WTC11 (cell line): ENCODE measurements at regions not wholly inside any gene's neighbourhood (a gene's known extent, or its start where the extent isn't known, plus 50 kb on each side); places are given as distances from the start of the nearest gene placed in this dataset.
A peak's percentile ranks its signal among the peaks of the same experiment; 100 is the strongest.

Source experiments
- ATAC-seq: fragments of 200-7000 bp; cut with Tn5 transposase; 2 replicates; pipeline ENCODE4 v1.10.0; 2021; ENCODE audit warnings: mild to moderate bottlenecking, moderate library complexity
- CTCF ChIA-PET: fragments of 300-600 bp; sonication (Branson Sonifier 250); formaldehyde crosslinking; loops from one replicate; lab custom pipeline; 2021; ENCODE audit warnings: antibody characterized with exemption; lab: Charles Lee
- POLR2A ChIA-PET: fragments of 350-600 bp; sonication (Branson Sonifier 250); formaldehyde crosslinking; loops from one replicate; lab custom pipeline; 2021; ENCODE audit warnings: antibody characterized with exemption; lab: Charles Lee
- DNase-seq: peaks from one replicate; pipeline ENCODE4 v3.0.0; 2021; ENCODE audit warnings: low spot score
- H3K27ac Mint-ChIP-seq: 2 replicates; pipeline ENCODE4 v1.8.0; 2021; ENCODE audit warnings: mixed read lengths
- H3K27me3 Mint-ChIP-seq: 2 replicates; pipeline ENCODE4 v1.8.0; 2021; ENCODE audit warnings: low read depth, mild to moderate bottlenecking, moderate library complexity, mixed read lengths
- H3K36me3 Mint-ChIP-seq: 2 replicates; pipeline ENCODE4 v1.8.0; 2021; ENCODE audit warnings: mixed read lengths
- H3K4me1 Mint-ChIP-seq: 2 replicates; pipeline ENCODE4 v1.8.0; 2022; ENCODE audit warnings: mixed read lengths
- H3K4me3 Mint-ChIP-seq: 2 replicates; pipeline ENCODE4 v1.8.0; 2021; ENCODE audit warnings: mild to moderate bottlenecking, moderate library complexity, mixed read lengths
- H3K9me3 Mint-ChIP-seq: 2 replicates; pipeline ENCODE4 v1.8.0; 2021; ENCODE audit warnings: mixed read lengths
- AFF4 ChIP-seq: sonication (generic); formaldehyde crosslinking; IDR thresholded peaks from 2 replicates; pipeline ENCODE4 v1.8.1; 2023; ENCODE audit warnings: mild to moderate bottlenecking, missing genetic modification reagents, borderline replicate concordance
- ATF1 ChIP-seq: sonication (generic); formaldehyde crosslinking; IDR thresholded peaks from 2 replicates; pipeline ENCODE4 v1.8.1; 2023; ENCODE audit warnings: mild to moderate bottlenecking, moderate library complexity, missing genetic modification reagents
- ATF6 ChIP-seq: sonication (generic); formaldehyde crosslinking; IDR thresholded peaks from 2 replicates; pipeline ENCODE4 v1.8.1; 2023; ENCODE audit warnings: mild to moderate bottlenecking, missing genetic modification reagents
- E2F5 ChIP-seq: sonication (generic); formaldehyde crosslinking; IDR thresholded peaks from 2 replicates; pipeline ENCODE4 v1.8.1; 2022; ENCODE audit warnings: mild to moderate bottlenecking, moderate library complexity, missing genetic modification reagents
- FOXP4 ChIP-seq: sonication (generic); formaldehyde crosslinking; IDR thresholded peaks from 2 replicates; pipeline ENCODE4 v1.8.0; 2022; ENCODE audit warnings: mild to moderate bottlenecking, missing genetic modification reagents
- MXD4 ChIP-seq: fragments of 250-450 bp; sonication (Bioruptor Pico); IDR thresholded peaks from 2 replicates; pipeline ENCODE4 v1.8.0; 2021; ENCODE audit warnings: mild to moderate bottlenecking, moderate library complexity, borderline replicate concordance
- NFYB ChIP-seq: sonication (generic); formaldehyde crosslinking; conservative IDR thresholded peaks from 2 replicates; pipeline ENCODE4 v1.8.0; 2022; ENCODE audit warnings: low read depth, missing genetic modification reagents
- STAT6 ChIP-seq: sonication (generic); formaldehyde crosslinking; conservative IDR thresholded peaks from 2 replicates; pipeline ENCODE4 v1.8.1; 2023; ENCODE audit warnings: mild to moderate bottlenecking, low read depth, missing genetic modification reagents, moderate library complexity
- TEAD4 ChIP-seq: sonication (generic); formaldehyde crosslinking; IDR thresholded peaks from 2 replicates; pipeline ENCODE4 v1.8.0; 2022; ENCODE audit warnings: mild to moderate bottlenecking, missing genetic modification reagents
- TP53 ChIP-seq: sonication (generic); formaldehyde crosslinking; IDR thresholded peaks from 2 replicates; pipeline ENCODE4 v1.8.1; 2023; ENCODE audit warnings: mild to moderate bottlenecking, missing genetic modification reagents
- USF1 ChIP-seq: sonication (generic); formaldehyde crosslinking; IDR thresholded peaks from 2 replicates; pipeline ENCODE4 v1.8.0; 2022; ENCODE audit warnings: mild to moderate bottlenecking, missing genetic modification reagents
- ZNF138 ChIP-seq: sonication (generic); formaldehyde crosslinking; conservative IDR thresholded peaks from 2 replicates; pipeline ENCODE4 v1.8.1; 2022; ENCODE audit warnings: mild to moderate bottlenecking, moderate library complexity, missing genetic modification reagents
- ZNF219 ChIP-seq: sonication (generic); formaldehyde crosslinking; IDR thresholded peaks from 2 replicates; pipeline ENCODE4 v1.8.0; 2023; ENCODE audit warnings: missing genetic modification reagents, mild to moderate bottlenecking, borderline replicate concordance
- ZNF532 ChIP-seq: fragments of 250-450 bp; sonication (Bioruptor Pico); IDR thresholded peaks from 2 replicates; pipeline ENCODE4 v1.9.0; 2021; ENCODE audit warnings: mild to moderate bottlenecking, borderline replicate concordance
- ZNF671 ChIP-seq: fragments of 250-450 bp; sonication (Bioruptor Pico); IDR thresholded peaks from 2 replicates; pipeline ENCODE4 v1.8.0; 2021; ENCODE audit warnings: mild to moderate bottlenecking

GRCh38 chr7:12984117-12984516 lies 296.7 kb downstream of the ARL4A start:
- H3K4me1 Mint-ChIP-seq: peaks cover 36% of the 10 kb centered on the region
- H3K4me3 Mint-ChIP-seq: no peak overlapping the region
- POLR2A ChIA-PET: no interaction called here
- DNase-seq (no peak), ATAC-seq (no peak)
- TF ChIP-seq ATF6 (CRISPR knock-in tag): no peak
- TF ChIP-seq NFYB (CRISPR knock-in tag): no peak
- no peak for TF ChIP-seq STAT6 (CRISPR knock-in tag)
- no peak for TF ChIP-seq ZNF219
- TF ChIP-seq FOXP4: no peak
- no peak for TF ChIP-seq USF1
- no peak for TF ChIP-seq TEAD4
- TF ChIP-seq ZNF671 (CRISPR knock-in tag): no peak
- no peak for TF ChIP-seq ZNF138 (CRISPR knock-in tag)
- no peak for TF ChIP-seq MXD4 (CRISPR knock-in tag)
- TF ChIP-seq AFF4 (CRISPR knock-in tag): no peak
- TF ChIP-seq ATF1 (CRISPR knock-in tag): no peak
- H3K27me3 Mint-ChIP-seq: no peaks in the 10 kb centered on the region
- H3K27ac Mint-ChIP-seq: no peak overlapping the region
- no peaks in the 10 kb centered on the region for H3K9me3 Mint-ChIP-seq
- CTCF ChIA-PET: no interaction called here
- no peaks in the 10 kb centered on the region for H3K36me3 Mint-ChIP-seq

- H3K9me3 Mint-ChIP-seq: no peaks in the 10 kb centered on the region
- TF ChIP-seq E2F5 (CRISPR knock-in tag) (no peak), TP53 (CRISPR knock-in tag) (no peak), ZNF532 (CRISPR knock-in tag) (no peak)
Observed at GRCh38 chr7:12985228-12985627, 297.8 kb downstream of the ARL4A start.

More at GRCh38 chr7:12985228-12985627, 297.8 kb downstream of the ARL4A start:
- ChIA-PET POLR2A (no interaction called here), CTCF (interaction anchor here (0.7 to 2.0 kb wide), 4 partner anchors 131 to 300 kb away, joined by 3 to 7 read pairs (median 3); partner anchors contain the start of gene ARL4A)
- Mint-ChIP-seq H3K4me3 (peak overlapping the region; percentile 21; the same call in 1 of the 2 replicates), H3K4me1 (peaks cover 36% of the 10 kb centered on the region), H3K27ac (peak overlapping the region; percentile 69), H3K36me3 (no peaks in the 10 kb centered on the region), H3K27me3 (no peaks in the 10 kb centered on the region)
- DNase-seq: no peak
- ATAC-seq: peak; percentile 43; the same call in 1 of the 2 replicates
